A549 (cell line): ENCODE measurements at regions not wholly inside any gene's neighbourhood (a gene's known extent, or its start where the extent isn't known, plus 50 kb on each side); places are given as distances from the start of the nearest gene placed in this dataset.

Experiments
- BHLHE40 ChIP-seq: IDR thresholded peaks from 2 replicates; pipeline ENCODE4 v1.6.1; 2012; ENCODE audit warnings: low read depth, low read length, inconsistent platforms
- EHMT2 ChIP-seq: fragments of 200-600 bp; sonication (generic); IDR thresholded peaks from 2 replicates; pipeline ENCODE4 v1.6.1; 2016; ENCODE audit warnings: antibody characterized with exemption, low read depth, mild to moderate bottlenecking, moderate library complexity
- EP300 ChIP-seq, 2 experiments: fragments of >200 bp; sonication (Bioruptor Twin); formaldehyde crosslinking; IDR thresholded peaks; 2 replicates in 1 of 2; 3 replicates in 1 of 2; pipeline ENCODE4 v1.6.1; 2016 to 2017
- HOXB5 ChIP-seq: fragments of 250-450 bp; sonication (Bioruptor Pico); IDR thresholded peaks from 2 replicates; pipeline ENCODE4 v1.5.0; 2020; ENCODE audit warnings: mild to moderate bottlenecking, moderate library complexity
- KDM5A ChIP-seq: fragments of 200-600 bp; sonication (generic); IDR thresholded peaks from 2 replicates; pipeline ENCODE4 v1.6.1; 2016; ENCODE audit warnings: antibody characterized with exemption, mild to moderate bottlenecking
- MYC ChIP-seq: IDR thresholded peaks from 2 replicates; pipeline ENCODE4 v1.6.1; 2012; ENCODE audit warnings: mild to moderate bottlenecking, inconsistent platforms, low read length, improper control_type of control experiment, borderline replicate concordance
- NR3C1 ChIP-seq: fragments of >200 bp; sonication (Bioruptor Twin); formaldehyde crosslinking; IDR thresholded peaks from 3 replicates; pipeline ENCODE4 v1.6.1; 2017
- POLR2A ChIP-seq: IDR thresholded peaks from 2 replicates; pipeline ENCODE4 v1.6.1; 2012; ENCODE audit warnings: mild to moderate bottlenecking, low read length
- RAD21 ChIP-seq, 2 experiments: fragments of >200 bp in 1 of 2; sonication (Bioruptor Twin) in 1 of 2; formaldehyde crosslinking in 1 of 2; IDR thresholded peaks in 1 of 2; conservative IDR thresholded peaks in 1 of 2; 2 replicates in 1 of 2; 3 replicates in 1 of 2; pipeline ENCODE4 v1.6.1; 2012 to 2018; ENCODE audit warnings: inconsistent platforms in 1 of 2
- SMC3 ChIP-seq: fragments of >200 bp; sonication (Bioruptor Twin); formaldehyde crosslinking; IDR thresholded peaks from 3 replicates; pipeline ENCODE4 v1.6.1; 2018; ENCODE audit warnings: inconsistent platforms
- TF ChIP-seq, protein P1 (sequence below): fragments of >200 bp; sonication (Bioruptor Twin); formaldehyde crosslinking; IDR thresholded peaks from 3 replicates; pipeline ENCODE4 v1.5.1; 2016
- TF ChIP-seq, protein P2 (sequence below): IDR thresholded peaks from 2 replicates; pipeline ENCODE4 v1.6.1; 2012
- TF ChIP-seq, protein P3 (sequence below): IDR thresholded peaks from 2 replicates; pipeline ENCODE4 v1.6.1; 2012

DNA sequence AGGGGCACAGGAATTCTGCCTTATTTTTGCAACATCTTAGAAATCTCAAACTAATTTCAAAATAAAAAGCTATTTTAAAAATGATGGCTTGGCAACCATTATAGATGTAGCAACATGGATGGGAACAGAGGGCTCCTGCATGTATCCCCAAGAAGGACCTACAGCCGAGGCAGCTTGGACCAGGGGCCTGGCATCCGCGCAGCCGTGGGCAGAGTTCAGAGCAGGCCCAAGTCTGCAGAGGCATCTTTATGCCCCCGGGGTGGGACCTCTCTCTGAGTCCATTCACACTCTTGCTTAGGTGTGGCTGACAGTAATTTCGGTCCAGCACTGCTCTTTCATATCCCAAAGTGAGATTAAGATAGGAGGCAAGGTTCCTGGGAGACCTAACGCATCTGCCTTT lies 425.8 kb upstream of the MYT1L start:
- TF ChIP-seq KDM5A (no peak), SMC3 (no peak), MYC (no peak), EP300 (IDR thresholded peaks at IDR 0.05) (no peak), POLR2A (no peak), BHLHE40 (no peak), EHMT2 (no peak), RAD21 (conservative IDR thresholded peaks at IDR 0.05 in 1 of 2, IDR thresholded peaks at IDR 0.05 in 1 of 2) (no peak), NR3C1 (no peak), HOXB5 (CRISPR knock-in tag) (no peak)
- TF ChIP-seq, protein P1, sequence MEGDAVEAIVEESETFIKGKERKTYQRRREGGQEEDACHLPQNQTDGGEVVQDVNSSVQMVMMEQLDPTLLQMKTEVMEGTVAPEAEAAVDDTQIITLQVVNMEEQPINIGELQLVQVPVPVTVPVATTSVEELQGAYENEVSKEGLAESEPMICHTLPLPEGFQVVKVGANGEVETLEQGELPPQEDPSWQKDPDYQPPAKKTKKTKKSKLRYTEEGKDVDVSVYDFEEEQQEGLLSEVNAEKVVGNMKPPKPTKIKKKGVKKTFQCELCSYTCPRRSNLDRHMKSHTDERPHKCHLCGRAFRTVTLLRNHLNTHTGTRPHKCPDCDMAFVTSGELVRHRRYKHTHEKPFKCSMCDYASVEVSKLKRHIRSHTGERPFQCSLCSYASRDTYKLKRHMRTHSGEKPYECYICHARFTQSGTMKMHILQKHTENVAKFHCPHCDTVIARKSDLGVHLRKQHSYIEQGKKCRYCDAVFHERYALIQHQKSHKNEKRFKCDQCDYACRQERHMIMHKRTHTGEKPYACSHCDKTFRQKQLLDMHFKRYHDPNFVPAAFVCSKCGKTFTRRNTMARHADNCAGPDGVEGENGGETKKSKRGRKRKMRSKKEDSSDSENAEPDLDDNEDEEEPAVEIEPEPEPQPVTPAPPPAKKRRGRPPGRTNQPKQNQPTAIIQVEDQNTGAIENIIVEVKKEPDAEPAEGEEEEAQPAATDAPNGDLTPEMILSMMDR = no peak
- TF ChIP-seq, protein P2, sequence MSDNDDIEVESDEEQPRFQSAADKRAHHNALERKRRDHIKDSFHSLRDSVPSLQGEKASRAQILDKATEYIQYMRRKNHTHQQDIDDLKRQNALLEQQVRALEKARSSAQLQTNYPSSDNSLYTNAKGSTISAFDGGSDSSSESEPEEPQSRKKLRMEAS = no peak
- TF ChIP-seq, protein P3, sequence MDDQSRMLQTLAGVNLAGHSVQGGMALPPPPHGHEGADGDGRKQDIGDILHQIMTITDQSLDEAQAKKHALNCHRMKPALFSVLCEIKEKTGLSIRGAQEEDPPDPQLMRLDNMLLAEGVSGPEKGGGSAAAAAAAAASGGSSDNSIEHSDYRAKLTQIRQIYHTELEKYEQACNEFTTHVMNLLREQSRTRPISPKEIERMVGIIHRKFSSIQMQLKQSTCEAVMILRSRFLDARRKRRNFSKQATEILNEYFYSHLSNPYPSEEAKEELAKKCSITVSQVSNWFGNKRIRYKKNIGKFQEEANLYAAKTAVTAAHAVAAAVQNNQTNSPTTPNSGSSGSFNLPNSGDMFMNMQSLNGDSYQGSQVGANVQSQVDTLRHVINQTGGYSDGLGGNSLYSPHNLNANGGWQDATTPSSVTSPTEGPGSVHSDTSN = no peak
